DMS79 (cell line): ENCODE measurements at regions not wholly inside any gene's neighbourhood (a gene's known extent, or its start where the extent isn't known, plus 50 kb on each side); places are given as distances from the start of the nearest gene placed in this dataset.
"Not testable (repeated sequence)": the region's sequence is repeated elsewhere in the genome, so short reads cannot be mapped to it uniquely, and the experiment has no call there.

Experiments
- DNase-seq: peaks from one replicate; lab custom pipeline; 2025; lab: John Stamatoyannopoulos, UW

GRCh38 chr12:124706363-124706762, 139.0 kb upstream of the NCOR2 start:
- no peak for DNase-seq

- DNase-seq: peak; percentile 91
Observed at GRCh38 chr12:124705545-124706138, 138.2 kb upstream of the NCOR2 start.

- DNase-seq: no peak
Observed at GRCh38 chr12:124704619-124705018, 137.2 kb upstream of the NCOR2 start.

- no peak for DNase-seq
Observed at GRCh38 chr12:124703856-124704255, 136.4 kb upstream of the NCOR2 start.

- DNase-seq: no peak
Observed at GRCh38 chr12:124702736-124703135, 135.3 kb upstream of the NCOR2 start.

GRCh38 chr12:124700810-124701592, 133.6 kb upstream of the NCOR2 start:
- no peak for DNase-seq

- DNase-seq: no peak
Observed at GRCh38 chr12:124699909-124700308, 132.5 kb upstream of the NCOR2 start.

GRCh38 chr12:124698998-124699305, 131.5 kb upstream of the NCOR2 start:
- no peak for DNase-seq

GRCh38 chr12:124698211-124698997, 131.0 kb upstream of the NCOR2 start:
- DNase-seq: peak; percentile 85

GRCh38 chr12:124697722-124698121, 130.3 kb upstream of the NCOR2 start:
- DNase-seq: not testable (repeated sequence)

- DNase-seq: peak; percentile 64
Observed at GRCh38 chr12:124696693-124697476, 129.5 kb upstream of the NCOR2 start.

GRCh38 chr12:124695861-124696260, 128.4 kb upstream of the NCOR2 start:
- DNase-seq: peak; percentile 84

- DNase-seq: no peak
Observed at GRCh38 chr12:124694846-124695497, 127.6 kb upstream of the NCOR2 start.

GRCh38 chr12:124694250-124694649, 126.8 kb upstream of the NCOR2 start:
- DNase-seq: no peak

GRCh38 chr12:124693111-124693723, 125.8 kb upstream of the NCOR2 start:
- no peak for DNase-seq

GRCh38 chr12:124692443-124692842, 125.0 kb upstream of the NCOR2 start:
- no peak for DNase-seq

- no peak for DNase-seq
Observed at GRCh38 chr12:124691429-124691828, 124.0 kb upstream of the NCOR2 start.

GRCh38 chr12:124689631-124690030, 122.2 kb upstream of the NCOR2 start:
- no peak for DNase-seq

GRCh38 chr12:124688356-124688992, 121.1 kb upstream of the NCOR2 start:
- DNase-seq: no peak

GRCh38 chr12:124687917-124688316, 120.5 kb upstream of the NCOR2 start:
- no peak for DNase-seq
